B cell (primary cell): ENCODE measurements at regions not wholly inside any gene's neighbourhood (a gene's known extent, or its start where the extent isn't known, plus 50 kb on each side); places are given as distances from the start of the nearest gene placed in this dataset.

Source experiments
- CTCF ChIP-seq: fragments of 200-600 bp; IDR thresholded peaks from one replicate; pipeline ENCODE4 v1.8.0; 2022; ENCODE audit warnings: antibody characterized with exemption, mild to moderate bottlenecking
- EZH2 ChIP-seq: IDR thresholded peaks from 2 replicates; pipeline ENCODE4 v1.6.1; 2012; ENCODE audit warnings: borderline replicate concordance, low read depth, mild to moderate bottlenecking, moderate library complexity, low read length; ENCODE audit not compliant: insufficient read depth, poor library complexity, severe bottlenecking

- TF ChIP-seq CTCF, result no peak
- no peak for TF ChIP-seq EZH2
These were observed 78.4 kb upstream of the SERTAD2 start for GRCh38 chr2:64732146-64732545.
